Mesenchymal stem cell (in vitro differentiated cells and primary cell): ENCODE measurements at regions not wholly inside any gene's neighbourhood (a gene's known extent, or its start where the extent isn't known, plus 50 kb on each side); places are given as distances from the start of the nearest gene placed in this dataset.

Experiments used
- DNase-seq: peaks from one replicate; pipeline ENCODE4 v3.0.0-alpha.2; 2013
- H2AFZ ChIP-seq: one replicate; pipeline ENCODE4 v1.6.1; 2013; ENCODE audit warnings: low read depth, mild to moderate bottlenecking, control low read depth, inconsistent platforms, low read length, moderate library complexity
- H2AK5ac ChIP-seq: 2 replicates; pipeline ENCODE4 v1.6.1; 2013; ENCODE audit warnings: low read length, moderate library complexity, mild to moderate bottlenecking, inconsistent platforms; ENCODE audit not compliant: severe bottlenecking
- H2BK120ac ChIP-seq: one replicate; pipeline ENCODE4 v1.6.1; 2013; ENCODE audit warnings: low read depth, mild to moderate bottlenecking, inconsistent platforms, low read length, moderate library complexity
- H2BK12ac ChIP-seq, 2 experiments: one replicate each; pipeline ENCODE4 v1.6.1; 2013; ENCODE audit warnings: inconsistent platforms in 2 of 2, low read length in 2 of 2, mild to moderate bottlenecking in 2 of 2, moderate library complexity in 2 of 2, control low read depth in 1 of 2
- H2BK15ac ChIP-seq: one replicate; pipeline ENCODE4 v1.6.1; 2013; ENCODE audit warnings: mild to moderate bottlenecking, low read depth, inconsistent platforms; ENCODE audit not compliant: poor library complexity, severe bottlenecking
- H2BK5ac ChIP-seq: 2 replicates; pipeline ENCODE4 v1.6.1; 2013; ENCODE audit warnings: low read depth, mild to moderate bottlenecking, low read length, control low read depth, inconsistent platforms; ENCODE audit not compliant: poor library complexity, severe bottlenecking
- H3K14ac ChIP-seq, 2 experiments: one replicate each; pipeline ENCODE4 v1.6.1; 2013; ENCODE audit warnings: inconsistent platforms in 2 of 2, low read length in 2 of 2, control low read depth in 1 of 2, mild to moderate bottlenecking in 1 of 2, moderate library complexity in 1 of 2
- H3K18ac ChIP-seq, 2 experiments: one replicate each; pipeline ENCODE4 v1.6.1; 2013; ENCODE audit warnings: inconsistent platforms in 2 of 2, low read length in 2 of 2, control low read depth in 1 of 2, low read depth in 1 of 2, mild to moderate bottlenecking in 1 of 2
- H3K23ac ChIP-seq, 2 experiments: one replicate each; pipeline ENCODE4 v1.6.1; 2013; ENCODE audit warnings: inconsistent platforms in 2 of 2, low read length in 2 of 2, mild to moderate bottlenecking in 2 of 2, moderate library complexity in 2 of 2, control low read depth in 1 of 2
- H3K27ac ChIP-seq: 2 replicates; pipeline ENCODE4 v1.5.1; 2013; ENCODE audit warnings: mild to moderate bottlenecking, moderate library complexity, low read length, control low read depth, inconsistent platforms; ENCODE audit not compliant: poor library complexity, severe bottlenecking
- H3K27me3 ChIP-seq, 2 experiments: 2 replicates each; pipeline versions ENCODE4 v1.6.1 to v1.7.0; 2013; ENCODE audit warnings: low read length in 2 of 2, mild to moderate bottlenecking in 2 of 2, moderate library complexity in 2 of 2, control low read depth in 1 of 2, inconsistent platforms in 1 of 2; ENCODE audit not compliant: control insufficient read depth in 1 of 2, insufficient read depth in 1 of 2
- H3K36me3 ChIP-seq, 2 experiments: 2 replicates each; pipeline versions ENCODE4 v1.6.1 to v1.7.0; 2013; ENCODE audit warnings: low read length in 2 of 2, control low read depth in 1 of 2, inconsistent platforms in 1 of 2, low read depth in 1 of 2, mild to moderate bottlenecking in 1 of 2; ENCODE audit not compliant: insufficient read depth in 2 of 2, control insufficient read depth in 1 of 2
- H3K4ac ChIP-seq, 2 experiments: one replicate each; pipeline ENCODE4 v1.6.1; 2013; ENCODE audit warnings: inconsistent platforms in 2 of 2, low read length in 2 of 2, mild to moderate bottlenecking in 2 of 2, moderate library complexity in 2 of 2, control low read depth in 1 of 2, low read depth in 1 of 2
- H3K4me1 ChIP-seq: 2 replicates; pipeline ENCODE4 v1.6.1; 2013; ENCODE audit warnings: low read depth, low read length, control low read depth; ENCODE audit not compliant: control insufficient read depth, insufficient read depth
- H3K4me2 ChIP-seq: 2 replicates; pipeline ENCODE4 v1.6.1; 2013; ENCODE audit warnings: low read length, mild to moderate bottlenecking, inconsistent platforms; ENCODE audit not compliant: poor library complexity, severe bottlenecking
- H3K4me3 ChIP-seq, 2 experiments: 2 replicates each; pipeline versions ENCODE4 v1.5.1 to v1.7.0; 2013; ENCODE audit warnings: low read length in 2 of 2, mild to moderate bottlenecking in 2 of 2, control low read depth in 1 of 2, low read depth in 1 of 2; ENCODE audit not compliant: insufficient read depth in 1 of 2
- H3K79me1 ChIP-seq: replicated peaks from 2 replicates; pipeline ENCODE4 v1.6.1; 2013; ENCODE audit warnings: mild to moderate bottlenecking, control low read depth, low read length, inconsistent platforms; ENCODE audit not compliant: poor library complexity, severe bottlenecking
- H3K9ac ChIP-seq: 2 replicates; pipeline ENCODE4 v1.7.0; 2013; ENCODE audit warnings: mild to moderate bottlenecking, low read length, moderate library complexity
- H3K9me3 ChIP-seq: 2 replicates; pipeline ENCODE4 v1.7.0; 2013; ENCODE audit warnings: mild to moderate bottlenecking, low read length; ENCODE audit not compliant: control insufficient read depth
- H4K8ac ChIP-seq: one replicate; pipeline ENCODE4 v1.6.1; 2013; ENCODE audit warnings: inconsistent platforms, mild to moderate bottlenecking, low read length, moderate library complexity
- H4K91ac ChIP-seq: one replicate; pipeline ENCODE4 v1.6.1; 2013; ENCODE audit warnings: mild to moderate bottlenecking, low read length, inconsistent platforms
- WGBS: methylation state at CpG from one replicate; pipeline ENCODE4 v1.1.7; 2013; ENCODE audit warnings: mixed read lengths; 5-methylcytosine and 5-hydroxymethylcytosine counted together

DNA sequence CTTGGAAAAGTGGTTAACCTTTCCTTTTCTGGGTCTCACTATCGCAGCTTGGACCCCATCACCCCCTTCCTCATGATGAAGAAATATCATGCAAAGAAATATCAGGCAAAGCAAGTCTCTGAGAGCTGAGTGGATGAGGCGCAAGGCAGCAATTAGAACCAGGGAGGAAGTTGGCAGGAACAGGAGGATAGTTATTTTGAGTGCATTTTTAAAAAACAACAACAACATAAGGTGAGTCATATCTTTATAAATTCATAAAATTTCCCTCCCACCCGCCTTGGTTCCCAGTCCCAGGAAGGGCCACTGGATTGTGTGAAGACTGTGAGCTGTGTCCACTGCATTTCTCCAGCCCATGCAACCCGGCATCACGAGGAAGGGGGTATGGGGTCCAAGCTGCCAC, 316.9 kb upstream of the TLE3 start:
- no peak overlapping the region for H2BK15ac ChIP-seq
- H3K4me1 ChIP-seq: no peaks in the 10 kb centered on the region
- no peak overlapping the region for H3K4me3 ChIP-seq
- no peak overlapping the region for H2BK120ac ChIP-seq
- no peaks in the 10 kb centered on the region for H3K79me1 ChIP-seq
- no peak overlapping the region for H3K23ac ChIP-seq
- H3K27me3 ChIP-seq: peaks cover 65 to 95% of the 10 kb centered on the region in 2 experiments
- H3K9ac ChIP-seq: no peak overlapping the region
- H2BK12ac ChIP-seq: no peak overlapping the region
- H3K4me2 ChIP-seq: no peak overlapping the region
- no peak overlapping the region for H3K4ac ChIP-seq
- H2AK5ac ChIP-seq: no peak overlapping the region
- no peak overlapping the region for H2BK5ac ChIP-seq
- H4K8ac ChIP-seq: no peak overlapping the region
- peaks cover 8% of the 10 kb centered on the region for H3K9me3 ChIP-seq
- H3K27ac ChIP-seq: no peak overlapping the region
- H3K14ac ChIP-seq: no peak overlapping the region
- H4K91ac ChIP-seq: no peak overlapping the region
- DNase-seq: no peak
- H3K18ac ChIP-seq: no peak overlapping the region
- H2AFZ ChIP-seq: no peak overlapping the region
- 83% methylated on average over 4 of the region's 5 CpGs for WGBS
- no peaks in the 10 kb centered on the region for H3K36me3 ChIP-seq

DNA sequence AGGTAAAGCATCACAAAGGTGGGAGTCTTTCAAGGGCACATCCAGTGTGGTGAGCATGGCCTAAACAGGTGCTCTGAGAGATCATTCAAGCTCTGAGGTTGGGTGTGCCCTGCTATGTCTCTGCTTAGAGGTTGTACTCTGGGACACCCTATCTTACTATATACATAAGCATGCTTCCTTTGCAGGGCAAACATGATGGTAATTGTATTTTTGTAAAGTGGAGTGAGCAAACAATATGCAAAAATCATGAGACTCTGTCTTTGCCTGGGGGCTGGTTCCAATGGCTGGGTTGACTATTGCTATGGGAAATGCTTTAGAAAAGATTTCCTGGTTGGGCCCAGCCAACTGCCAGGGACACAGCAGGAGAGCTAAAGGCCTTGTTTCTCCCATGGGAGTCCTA, 315.1 kb upstream of the TLE3 start:
- H3K79me1 ChIP-seq: no peaks in the 10 kb centered on the region
- DNase-seq: no peak
- no peaks in the 10 kb centered on the region for H3K4me1 ChIP-seq
- no peak overlapping the region for H3K4me2 ChIP-seq
- no peak overlapping the region for H4K8ac ChIP-seq
- no peak overlapping the region for H3K14ac ChIP-seq
- no peak overlapping the region for H2BK5ac ChIP-seq
- H3K36me3 ChIP-seq: no peaks in the 10 kb centered on the region
- H2BK15ac ChIP-seq: no peak overlapping the region
- H3K18ac ChIP-seq: no peak overlapping the region
- no peak overlapping the region for H4K91ac ChIP-seq
- no peak overlapping the region for H2BK12ac ChIP-seq
- H3K4me3 ChIP-seq: no peak overlapping the region
- H3K27me3 ChIP-seq: peaks cover 58 to 94% of the 10 kb centered on the region in 2 experiments
- H3K27ac ChIP-seq: no peak overlapping the region
- peaks cover 24% of the 10 kb centered on the region for H3K9me3 ChIP-seq
- no peak overlapping the region for H2AK5ac ChIP-seq
- H2BK120ac ChIP-seq: no peak overlapping the region
- H3K23ac ChIP-seq: no peak overlapping the region
- H3K9ac ChIP-seq: no peak overlapping the region
- H2AFZ ChIP-seq: no peak overlapping the region
- H3K4ac ChIP-seq: no peak overlapping the region

DNA sequence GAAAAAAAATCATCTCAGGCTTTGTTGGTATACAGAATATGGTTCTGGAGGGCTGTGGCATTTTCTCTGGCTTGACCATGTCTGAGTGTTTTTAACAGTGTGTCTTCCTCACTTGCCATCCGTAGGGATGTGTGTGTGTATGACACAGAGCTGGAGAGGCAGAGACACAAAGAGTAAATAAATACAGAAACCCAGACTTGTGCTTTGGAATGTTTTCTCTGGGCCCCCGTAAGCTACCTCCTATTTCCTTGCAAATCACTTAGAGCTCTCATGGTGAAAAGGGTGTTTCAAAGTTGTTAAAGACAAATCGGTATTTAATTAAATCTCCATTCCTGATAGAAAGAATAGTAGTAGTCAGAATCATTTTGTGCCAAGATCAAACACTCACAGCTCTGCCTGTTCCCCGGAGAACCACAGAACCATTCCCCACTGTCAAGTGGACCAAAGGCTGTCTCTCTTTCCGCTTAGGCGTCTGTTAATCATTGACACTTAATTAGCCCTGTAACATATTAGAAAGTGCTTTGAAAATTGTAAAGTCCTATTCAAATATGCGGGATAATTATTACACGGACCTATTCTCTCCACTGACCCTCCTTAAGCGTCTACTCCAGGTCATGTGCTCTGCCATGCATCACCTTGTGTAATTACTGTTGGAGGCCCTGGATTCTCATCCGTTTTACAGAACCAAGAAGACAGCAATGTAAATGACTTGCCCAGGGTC, 313.6 kb upstream of the TLE3 start:
- H3K4me3 ChIP-seq: no peak overlapping the region
- H3K18ac ChIP-seq: no peak overlapping the region
- H3K14ac ChIP-seq: no peak overlapping the region
- H3K9me3 ChIP-seq: peaks cover 31% of the 10 kb centered on the region
- no peaks in the 10 kb centered on the region for H3K4me1 ChIP-seq
- H4K91ac ChIP-seq: no peak overlapping the region
- 84% methylated on average over 6 of the region's 10 CpGs for WGBS
- H3K4ac ChIP-seq: no peak overlapping the region
- H3K4me2 ChIP-seq: no peak overlapping the region
- no peak overlapping the region for H2AFZ ChIP-seq
- no peaks in the 10 kb centered on the region for H3K79me1 ChIP-seq
- H2BK12ac ChIP-seq: no peak overlapping the region
- H2BK15ac ChIP-seq: no peak overlapping the region
- H2AK5ac ChIP-seq: no peak overlapping the region
- no peak overlapping the region for H2BK120ac ChIP-seq
- H3K9ac ChIP-seq: no peak overlapping the region
- no peaks in the 10 kb centered on the region for H3K36me3 ChIP-seq
- no peak overlapping the region for H3K27ac ChIP-seq
- no peak overlapping the region for H4K8ac ChIP-seq
- H3K27me3 ChIP-seq: peaks cover 58 to 94% of the 10 kb centered on the region in 2 experiments
- H2BK5ac ChIP-seq: no peak overlapping the region
- no peak overlapping the region for H3K23ac ChIP-seq
- no peak for DNase-seq

DNA sequence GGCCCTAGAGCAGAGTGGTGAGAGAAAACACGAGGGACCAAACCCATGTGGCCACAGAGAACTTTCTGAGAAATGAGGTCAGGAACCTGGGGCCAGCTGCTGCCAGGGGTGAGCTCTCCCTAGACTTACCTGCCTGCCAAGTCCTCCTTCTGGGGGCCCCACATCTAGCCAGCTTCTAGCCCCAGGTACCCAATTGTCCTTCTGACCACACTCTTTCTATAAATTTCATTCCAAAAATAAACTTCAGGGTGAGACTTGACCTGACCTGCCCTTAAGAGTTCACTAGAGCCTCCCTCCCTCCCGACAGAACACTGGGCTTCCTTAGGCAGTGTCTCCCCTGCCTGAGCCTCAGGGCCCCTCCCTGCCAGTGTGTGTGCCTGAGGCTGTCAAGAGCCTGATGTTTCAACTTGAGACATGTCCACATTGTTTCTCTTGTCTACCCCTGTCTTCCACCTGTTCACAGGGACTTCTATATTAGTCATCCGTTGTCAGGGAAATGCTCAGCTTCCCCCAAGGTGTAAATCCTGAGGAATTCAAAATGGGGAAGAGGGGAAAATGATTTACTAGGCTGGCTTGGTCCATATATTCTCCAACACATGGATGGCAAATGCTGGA, 312.8 kb upstream of the TLE3 start:
- Histone ChIP-seq H3K27me3 (peaks cover 58 to 94% of the 10 kb centered on the region in 2 experiments), H2AK5ac (no peak overlapping the region), H2AFZ (no peak overlapping the region), H2BK12ac (no peak overlapping the region), H3K27ac (no peak overlapping the region), H3K36me3 (no peaks in the 10 kb centered on the region), H4K91ac (no peak overlapping the region), H4K8ac (no peak overlapping the region), H3K9ac (no peak overlapping the region), H3K4me1 (no peaks in the 10 kb centered on the region), H3K4ac (no peak overlapping the region), H3K4me2 (no peak overlapping the region), H3K18ac (no peak overlapping the region), H3K4me3 (no peak overlapping the region), H3K23ac (no peak overlapping the region), H2BK120ac (no peak overlapping the region), H3K9me3 (peaks cover 34% of the 10 kb centered on the region), H2BK15ac (no peak overlapping the region), H3K14ac (no peak overlapping the region), H3K79me1 (no peaks in the 10 kb centered on the region), H2BK5ac (no peak overlapping the region)
- WGBS: 60% methylated on average over 3 of the region's 3 CpGs
- no peak for DNase-seq
